ENCODE measurements at regions not wholly inside any gene's neighbourhood (a gene's known extent, or its start where the extent isn't known, plus 50 kb on each side); places are given as distances from the start of the nearest gene placed in this dataset.

DNA sequence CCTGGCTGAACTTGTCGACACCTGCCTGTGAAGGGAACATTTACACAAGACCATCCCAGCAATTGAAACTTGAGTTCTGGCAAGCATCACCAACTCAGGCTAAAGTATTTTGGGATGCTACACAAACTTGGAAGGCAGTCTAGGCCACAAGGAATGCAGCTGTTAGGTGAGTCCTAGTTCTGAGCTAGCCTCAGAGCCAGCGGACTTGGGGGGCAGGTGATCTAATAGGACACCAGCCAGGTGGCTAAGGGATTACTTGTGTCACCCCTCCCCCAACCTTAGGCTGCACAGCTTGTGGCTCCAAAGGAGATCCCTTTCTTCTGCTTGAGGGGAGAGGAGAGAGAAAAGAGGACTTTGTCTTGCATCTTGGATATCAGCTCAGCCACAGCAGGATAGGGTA is 62.3 kb upstream of the DKK2 start:
- no peaks in the 10 kb centered on the region for H3K27me3 ChIP-seq (ENCODE audit: control insufficient read depth, insufficient read depth, low read length)
- H3K9me3 ChIP-seq (ENCODE audit: control insufficient read depth, insufficient read depth, low read depth, low read length) = no peaks in the 10 kb centered on the region
- no peak for TF ChIP-seq EZH2 (IDR thresholded peaks at IDR 0.05; ENCODE audit: low read length, missing control alignments)
- TF ChIP-seq, protein P1, sequence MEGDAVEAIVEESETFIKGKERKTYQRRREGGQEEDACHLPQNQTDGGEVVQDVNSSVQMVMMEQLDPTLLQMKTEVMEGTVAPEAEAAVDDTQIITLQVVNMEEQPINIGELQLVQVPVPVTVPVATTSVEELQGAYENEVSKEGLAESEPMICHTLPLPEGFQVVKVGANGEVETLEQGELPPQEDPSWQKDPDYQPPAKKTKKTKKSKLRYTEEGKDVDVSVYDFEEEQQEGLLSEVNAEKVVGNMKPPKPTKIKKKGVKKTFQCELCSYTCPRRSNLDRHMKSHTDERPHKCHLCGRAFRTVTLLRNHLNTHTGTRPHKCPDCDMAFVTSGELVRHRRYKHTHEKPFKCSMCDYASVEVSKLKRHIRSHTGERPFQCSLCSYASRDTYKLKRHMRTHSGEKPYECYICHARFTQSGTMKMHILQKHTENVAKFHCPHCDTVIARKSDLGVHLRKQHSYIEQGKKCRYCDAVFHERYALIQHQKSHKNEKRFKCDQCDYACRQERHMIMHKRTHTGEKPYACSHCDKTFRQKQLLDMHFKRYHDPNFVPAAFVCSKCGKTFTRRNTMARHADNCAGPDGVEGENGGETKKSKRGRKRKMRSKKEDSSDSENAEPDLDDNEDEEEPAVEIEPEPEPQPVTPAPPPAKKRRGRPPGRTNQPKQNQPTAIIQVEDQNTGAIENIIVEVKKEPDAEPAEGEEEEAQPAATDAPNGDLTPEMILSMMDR (conservative IDR thresholded peaks at IDR 0.05 in 1 of 2, IDR thresholded peaks at IDR 0.05 in 1 of 2; ENCODE audit: low read depth in 1 of 2, low read length in 2 of 2) = no peak

DNA sequence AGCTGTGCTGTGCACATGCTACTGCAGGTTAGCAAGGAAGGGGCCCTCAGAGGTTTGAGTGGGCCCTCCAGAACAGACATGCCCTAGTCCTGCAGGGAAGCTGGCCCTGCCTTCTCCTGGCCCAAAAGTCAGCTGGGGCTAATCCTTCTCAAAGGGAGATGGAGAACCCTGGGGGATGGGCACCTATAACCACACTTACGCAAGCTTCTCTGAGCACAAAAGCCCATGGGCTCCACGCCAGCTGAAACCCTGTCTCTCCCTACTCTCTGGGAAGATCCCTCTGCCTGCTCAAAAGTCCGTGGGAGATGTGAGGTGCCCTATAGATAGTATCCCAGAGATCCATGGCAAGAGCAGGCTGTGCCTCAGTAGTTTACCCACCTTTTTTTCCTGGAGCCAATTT is 58.9 kb upstream of the DKK2 start:
- H3K36me3 ChIP-seq (ENCODE audit: control insufficient read depth, insufficient read depth, low read length) = no peaks in the 10 kb centered on the region
- no peaks in the 10 kb centered on the region for H3K79me2 ChIP-seq (ENCODE audit: control insufficient read depth, insufficient read depth, low read length)
- no peak overlapping the region for H3K27ac ChIP-seq (ENCODE audit: insufficient read depth, low read length)
- no peak overlapping the region for H3K9ac ChIP-seq (ENCODE audit: insufficient read depth, low read length)
- H3K4me3 ChIP-seq (replicated peaks in 1 of 4; ENCODE audit: control extremely low read depth in 1 of 4, insufficient read depth in 1 of 4, low read depth in 3 of 4, low read length in 4 of 4) = no peak overlapping the region
- no peaks in the 10 kb centered on the region for H3K9me3 ChIP-seq (ENCODE audit: control insufficient read depth, insufficient read depth, low read depth, low read length)
- TF ChIP-seq EZH2 (IDR thresholded peaks at IDR 0.05; ENCODE audit: low read length, missing control alignments) = no peak
- TF ChIP-seq, protein P1 (conservative IDR thresholded peaks at IDR 0.05 in 1 of 2, IDR thresholded peaks at IDR 0.05 in 1 of 2; ENCODE audit: low read depth in 1 of 2, low read length in 2 of 2) = no peak
- no peaks in the 10 kb centered on the region for H4K20me1 ChIP-seq (ENCODE audit: control insufficient read depth, extremely low read depth, insufficient read depth, low read length)
- no peaks in the 10 kb centered on the region for H3K4me1 ChIP-seq (ENCODE audit: control insufficient read depth, extremely low read depth, insufficient read depth, low read length)
- no peaks in the 10 kb centered on the region for H3K27me3 ChIP-seq (ENCODE audit: control insufficient read depth, insufficient read depth, low read length)
- H2AFZ ChIP-seq (ENCODE audit: low read length) = no peak overlapping the region
- H3K4me2 ChIP-seq (ENCODE audit: extremely low read depth, insufficient read depth, low read length) = no peak overlapping the region
- no peak for DNase-seq (ENCODE audit: low read depth in 2 of 2)

More for the DNA sequence above, 62.3 kb upstream of the DKK2 start:
- no peaks in the 10 kb centered on the region for H3K79me2 ChIP-seq (ENCODE audit: control insufficient read depth, insufficient read depth, low read length)
- H3K4me2 ChIP-seq (ENCODE audit: extremely low read depth, insufficient read depth, low read length) = no peak overlapping the region
- H3K36me3 ChIP-seq (ENCODE audit: control insufficient read depth, insufficient read depth, low read length) = no peaks in the 10 kb centered on the region
- H3K27ac ChIP-seq (ENCODE audit: insufficient read depth, low read length) = no peak overlapping the region
- no peak for DNase-seq (ENCODE audit: low read depth in 2 of 2)
- H3K4me3 ChIP-seq (replicated peaks in 1 of 4; ENCODE audit: control extremely low read depth in 1 of 4, insufficient read depth in 1 of 4, low read depth in 3 of 4, low read length in 4 of 4) = no peak overlapping the region
- H3K9ac ChIP-seq (ENCODE audit: insufficient read depth, low read length) = no peak overlapping the region
- no peak overlapping the region for H2AFZ ChIP-seq (ENCODE audit: low read length)
- no peaks in the 10 kb centered on the region for H3K4me1 ChIP-seq (ENCODE audit: control insufficient read depth, extremely low read depth, insufficient read depth, low read length)
- no peaks in the 10 kb centered on the region for H4K20me1 ChIP-seq (ENCODE audit: control insufficient read depth, extremely low read depth, insufficient read depth, low read length)

DNA sequence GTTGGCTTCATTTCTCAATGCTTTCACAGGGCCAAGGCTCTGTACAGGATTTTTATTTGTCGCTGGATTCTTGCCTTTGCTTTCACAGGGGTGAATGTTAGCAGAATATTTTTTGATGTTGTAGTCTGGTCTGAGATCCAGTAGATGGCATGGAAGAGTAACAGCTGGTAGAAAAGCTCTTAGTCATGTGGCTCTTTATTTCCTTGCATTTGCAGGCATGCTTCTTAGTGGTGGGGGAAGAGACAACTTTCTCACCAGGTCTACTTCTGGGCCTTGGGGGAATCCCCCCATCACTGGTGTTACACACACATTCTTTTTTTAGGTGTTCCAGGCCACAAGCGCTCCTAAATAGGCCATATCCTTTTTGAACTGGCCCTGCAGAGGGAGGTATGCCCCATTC is 58.2 kb upstream of the DKK2 start:
- H3K9me3 ChIP-seq (ENCODE audit: control insufficient read depth, insufficient read depth, low read depth, low read length) = no peaks in the 10 kb centered on the region
- H3K9ac ChIP-seq (ENCODE audit: insufficient read depth, low read length) = no peak overlapping the region
- no peaks in the 10 kb centered on the region for H3K27me3 ChIP-seq (ENCODE audit: control insufficient read depth, insufficient read depth, low read length)
- no peak overlapping the region for H2AFZ ChIP-seq (ENCODE audit: low read length)
- no peak overlapping the region for H3K4me2 ChIP-seq (ENCODE audit: extremely low read depth, insufficient read depth, low read length)
- no peaks in the 10 kb centered on the region for H3K36me3 ChIP-seq (ENCODE audit: control insufficient read depth, insufficient read depth, low read length)
- no peaks in the 10 kb centered on the region for H3K4me1 ChIP-seq (ENCODE audit: control insufficient read depth, extremely low read depth, insufficient read depth, low read length)
- no peak overlapping the region for H3K4me3 ChIP-seq (replicated peaks in 1 of 4; ENCODE audit: control extremely low read depth in 1 of 4, insufficient read depth in 1 of 4, low read depth in 3 of 4, low read length in 4 of 4)
- H3K27ac ChIP-seq (ENCODE audit: insufficient read depth, low read length) = no peak overlapping the region
- no peaks in the 10 kb centered on the region for H3K79me2 ChIP-seq (ENCODE audit: control insufficient read depth, insufficient read depth, low read length)
- no peak for TF ChIP-seq EZH2 (IDR thresholded peaks at IDR 0.05; ENCODE audit: low read length, missing control alignments)
- TF ChIP-seq, protein P1 (conservative IDR thresholded peaks at IDR 0.05 in 1 of 2, IDR thresholded peaks at IDR 0.05 in 1 of 2; ENCODE audit: low read depth in 1 of 2, low read length in 2 of 2) = peak; percentile 40 to 47
- DNase-seq (ENCODE audit: low read depth in 2 of 2) = peak; percentile 40 to 43
- H4K20me1 ChIP-seq (ENCODE audit: control insufficient read depth, extremely low read depth, insufficient read depth, low read length) = no peaks in the 10 kb centered on the region
